Neural cell (in vitro differentiated cells): ENCODE measurements at regions not wholly inside any gene's neighbourhood (a gene's known extent, or its start where the extent isn't known, plus 50 kb on each side); places are given as distances from the start of the nearest gene placed in this dataset.

Source experiments
- H2AFZ ChIP-seq: fragments of 200-600, 300-800 bp; sonication (generic), shearing (Covaris generic); 2 replicates; pipeline ENCODE4 v1.6.0; 2014; ENCODE audit warnings: low read depth, mild to moderate bottlenecking, antibody characterized with exemption, low read length, moderate library complexity
- H3F3A ChIP-seq: fragments of 200-600 bp; shearing (Covaris generic); 2 replicates; pipeline ENCODE4 v1.6.1; 2016; ENCODE audit warnings: mild to moderate bottlenecking, moderate library complexity, mixed read lengths, antibody characterized with exemption, low read length; ENCODE audit not compliant: insufficient read depth, poor library complexity, severe bottlenecking
- H3K27ac ChIP-seq: fragments of 200-600, 300-800 bp; sonication (generic), shearing (Covaris generic); 2 replicates; pipeline ENCODE4 v1.5.1; 2014; ENCODE audit warnings: mild to moderate bottlenecking, low read length, moderate library complexity
- H3K27me3 ChIP-seq: fragments of 300-800, 200-600 bp; sonication (generic), shearing (Covaris generic); 2 replicates; pipeline ENCODE4 v1.6.0; 2014; ENCODE audit warnings: mild to moderate bottlenecking, low read depth, low read length, moderate library complexity; ENCODE audit not compliant: insufficient read depth
- H3K36me3 ChIP-seq: fragments of 300-800, 200-600 bp; sonication (generic), shearing (Covaris generic); 2 replicates; pipeline ENCODE4 v1.5.1; 2014; ENCODE audit warnings: mild to moderate bottlenecking, antibody characterized with exemption, low read length, moderate library complexity; ENCODE audit not compliant: insufficient read depth
- H3K4me2 ChIP-seq: fragments of 300-800, 200-600 bp; sonication (generic), shearing (Covaris generic); 2 replicates; pipeline ENCODE4 v1.6.0; 2014; ENCODE audit warnings: mild to moderate bottlenecking, low read length
- H3K4me3 ChIP-seq: fragments of 300-800, 200-600 bp; sonication (generic), shearing (Covaris generic); 2 replicates; pipeline ENCODE4 v1.5.1; 2014; ENCODE audit warnings: mild to moderate bottlenecking, low read length, moderate library complexity
- H3K79me2 ChIP-seq: fragments of 200-600 bp; shearing (Covaris generic); replicated peaks from 2 replicates; pipeline ENCODE4 v1.6.0; 2014; ENCODE audit warnings: mild to moderate bottlenecking, low read length, moderate library complexity; ENCODE audit not compliant: insufficient read depth
- H3K9ac ChIP-seq: fragments of 300-800, 200-600 bp; sonication (generic), shearing (Covaris generic); 2 replicates; pipeline ENCODE4 v1.6.1; 2016; ENCODE audit warnings: mild to moderate bottlenecking, low read length, mixed read lengths
- H3K9me2 ChIP-seq: fragments of 200-600 bp; shearing (Covaris generic); 2 replicates; pipeline ENCODE4 v1.6.1; 2016; ENCODE audit warnings: mild to moderate bottlenecking, low read length, mixed read lengths; ENCODE audit not compliant: insufficient read depth
- H3K9me3 ChIP-seq: fragments of 200-600, 300-800 bp; sonication (generic), shearing (Covaris generic); 2 replicates; pipeline ENCODE4 v1.6.1; 2016; ENCODE audit warnings: mild to moderate bottlenecking, mixed run types, low read length, moderate library complexity, mixed read lengths
- H4K20me1 ChIP-seq: fragments of 200-600 bp; shearing (Covaris generic); 2 replicates; pipeline ENCODE4 v1.6.1; 2016; ENCODE audit warnings: mild to moderate bottlenecking, mixed run types; ENCODE audit not compliant: insufficient read depth
- EP300 ChIP-seq: fragments of 450-650 bp; conservative IDR thresholded peaks from 2 replicates; pipeline ENCODE4 v1.6.1; 2014; ENCODE audit warnings: antibody characterized with exemption, mild to moderate bottlenecking, moderate library complexity; ENCODE audit not compliant: poor library complexity, severe bottlenecking
- EZH2 ChIP-seq: fragments of 200-600, 300-800 bp; shearing (Covaris generic), sonication (generic); IDR thresholded peaks from 2 replicates; pipeline ENCODE4 v1.6.1; 2014; ENCODE audit warnings: antibody characterized with exemption, low read length, borderline replicate concordance, mild to moderate bottlenecking; ENCODE audit not compliant: insufficient read depth, poor library complexity, severe bottlenecking
- MXI1 ChIP-seq: fragments of 450-650 bp; conservative IDR thresholded peaks from 2 replicates; pipeline ENCODE4 v1.6.1; 2014; ENCODE audit warnings: antibody characterized with exemption, mild to moderate bottlenecking; ENCODE audit not compliant: poor library complexity, severe bottlenecking
- POLR2AphosphoS5 ChIP-seq: IDR thresholded peaks from 2 replicates; pipeline ENCODE4 v1.6.1; 2012
- RAD21 ChIP-seq: fragments of 450-650 bp; conservative IDR thresholded peaks from 2 replicates; pipeline ENCODE4 v1.6.1; 2014; ENCODE audit warnings: antibody characterized with exemption, mild to moderate bottlenecking, moderate library complexity
- SMC3 ChIP-seq: fragments of 450-650 bp; conservative IDR thresholded peaks from 2 replicates; pipeline ENCODE4 v1.6.1; 2014; ENCODE audit warnings: antibody characterized with exemption, mild to moderate bottlenecking, moderate library complexity; ENCODE audit not compliant: poor library complexity
- TAF1 ChIP-seq: IDR thresholded peaks from 2 replicates; pipeline ENCODE4 v1.6.1; 2012; ENCODE audit warnings: low read depth
- TF ChIP-seq, protein P1 (sequence below): IDR thresholded peaks from 2 replicates; pipeline ENCODE4 v1.6.1; 2012; ENCODE audit warnings: borderline replicate concordance
- TF ChIP-seq, protein P2 (sequence below): fragments of 450-650 bp; IDR thresholded peaks from 2 replicates; pipeline ENCODE4 v1.5.1; 2014; ENCODE audit warnings: antibody characterized with exemption, mild to moderate bottlenecking, moderate library complexity; ENCODE audit not compliant: poor library complexity, severe bottlenecking

DNA sequence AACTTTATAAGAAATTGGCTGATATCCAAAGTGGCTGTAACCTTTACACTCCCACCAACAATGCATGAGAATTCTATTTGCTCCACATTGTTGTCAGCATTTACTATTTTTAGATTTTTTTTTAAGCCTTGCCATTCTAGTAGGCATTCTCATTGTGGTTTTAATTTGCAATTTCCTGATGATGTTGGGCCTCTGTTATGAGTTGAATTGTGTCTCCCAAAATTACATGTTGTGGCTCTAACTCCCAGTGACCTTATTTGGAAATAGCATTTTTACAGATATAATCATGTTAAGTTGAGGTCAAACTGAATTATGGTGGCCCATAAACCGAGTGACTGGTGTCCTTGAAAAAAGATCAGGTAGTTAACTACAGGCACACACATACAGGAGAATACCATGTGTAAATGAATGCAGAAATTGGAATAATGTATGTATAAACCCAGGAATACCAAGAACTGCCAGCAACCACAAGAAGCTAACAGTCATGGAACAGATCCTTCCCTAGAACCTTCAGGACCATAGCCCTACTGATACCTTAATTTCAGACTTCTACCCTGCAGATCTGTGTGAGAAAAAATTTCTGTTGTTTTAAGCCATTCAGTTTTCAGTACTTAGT is 348.8 kb upstream of the DAB1 start:
- H3K4me2 ChIP-seq = no peak overlapping the region
- no peaks in the 10 kb centered on the region for H3F3A ChIP-seq
- no peak overlapping the region for H3K4me3 ChIP-seq
- H3K9me3 ChIP-seq = no peaks in the 10 kb centered on the region
- no peak overlapping the region for H3K9ac ChIP-seq
- no peaks in the 10 kb centered on the region for H3K79me2 ChIP-seq
- H3K36me3 ChIP-seq = no peaks in the 10 kb centered on the region
- no peak overlapping the region for H2AFZ ChIP-seq
- TF ChIP-seq, protein P1, sequence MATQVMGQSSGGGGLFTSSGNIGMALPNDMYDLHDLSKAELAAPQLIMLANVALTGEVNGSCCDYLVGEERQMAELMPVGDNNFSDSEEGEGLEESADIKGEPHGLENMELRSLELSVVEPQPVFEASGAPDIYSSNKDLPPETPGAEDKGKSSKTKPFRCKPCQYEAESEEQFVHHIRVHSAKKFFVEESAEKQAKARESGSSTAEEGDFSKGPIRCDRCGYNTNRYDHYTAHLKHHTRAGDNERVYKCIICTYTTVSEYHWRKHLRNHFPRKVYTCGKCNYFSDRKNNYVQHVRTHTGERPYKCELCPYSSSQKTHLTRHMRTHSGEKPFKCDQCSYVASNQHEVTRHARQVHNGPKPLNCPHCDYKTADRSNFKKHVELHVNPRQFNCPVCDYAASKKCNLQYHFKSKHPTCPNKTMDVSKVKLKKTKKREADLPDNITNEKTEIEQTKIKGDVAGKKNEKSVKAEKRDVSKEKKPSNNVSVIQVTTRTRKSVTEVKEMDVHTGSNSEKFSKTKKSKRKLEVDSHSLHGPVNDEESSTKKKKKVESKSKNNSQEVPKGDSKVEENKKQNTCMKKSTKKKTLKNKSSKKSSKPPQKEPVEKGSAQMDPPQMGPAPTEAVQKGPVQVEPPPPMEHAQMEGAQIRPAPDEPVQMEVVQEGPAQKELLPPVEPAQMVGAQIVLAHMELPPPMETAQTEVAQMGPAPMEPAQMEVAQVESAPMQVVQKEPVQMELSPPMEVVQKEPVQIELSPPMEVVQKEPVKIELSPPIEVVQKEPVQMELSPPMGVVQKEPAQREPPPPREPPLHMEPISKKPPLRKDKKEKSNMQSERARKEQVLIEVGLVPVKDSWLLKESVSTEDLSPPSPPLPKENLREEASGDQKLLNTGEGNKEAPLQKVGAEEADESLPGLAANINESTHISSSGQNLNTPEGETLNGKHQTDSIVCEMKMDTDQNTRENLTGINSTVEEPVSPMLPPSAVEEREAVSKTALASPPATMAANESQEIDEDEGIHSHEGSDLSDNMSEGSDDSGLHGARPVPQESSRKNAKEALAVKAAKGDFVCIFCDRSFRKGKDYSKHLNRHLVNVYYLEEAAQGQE = no peak
- TF ChIP-seq, protein P2, sequence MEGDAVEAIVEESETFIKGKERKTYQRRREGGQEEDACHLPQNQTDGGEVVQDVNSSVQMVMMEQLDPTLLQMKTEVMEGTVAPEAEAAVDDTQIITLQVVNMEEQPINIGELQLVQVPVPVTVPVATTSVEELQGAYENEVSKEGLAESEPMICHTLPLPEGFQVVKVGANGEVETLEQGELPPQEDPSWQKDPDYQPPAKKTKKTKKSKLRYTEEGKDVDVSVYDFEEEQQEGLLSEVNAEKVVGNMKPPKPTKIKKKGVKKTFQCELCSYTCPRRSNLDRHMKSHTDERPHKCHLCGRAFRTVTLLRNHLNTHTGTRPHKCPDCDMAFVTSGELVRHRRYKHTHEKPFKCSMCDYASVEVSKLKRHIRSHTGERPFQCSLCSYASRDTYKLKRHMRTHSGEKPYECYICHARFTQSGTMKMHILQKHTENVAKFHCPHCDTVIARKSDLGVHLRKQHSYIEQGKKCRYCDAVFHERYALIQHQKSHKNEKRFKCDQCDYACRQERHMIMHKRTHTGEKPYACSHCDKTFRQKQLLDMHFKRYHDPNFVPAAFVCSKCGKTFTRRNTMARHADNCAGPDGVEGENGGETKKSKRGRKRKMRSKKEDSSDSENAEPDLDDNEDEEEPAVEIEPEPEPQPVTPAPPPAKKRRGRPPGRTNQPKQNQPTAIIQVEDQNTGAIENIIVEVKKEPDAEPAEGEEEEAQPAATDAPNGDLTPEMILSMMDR = no peak
- no peak for TF ChIP-seq TAF1
- TF ChIP-seq POLR2AphosphoS5 = no peak
- TF ChIP-seq RAD21 = no peak
- no peak for TF ChIP-seq EZH2
- no peak for TF ChIP-seq MXI1
- TF ChIP-seq SMC3 = no peak
- TF ChIP-seq EP300 = no peak
- H3K27me3 ChIP-seq = no peaks in the 10 kb centered on the region
- H3K27ac ChIP-seq = no peak overlapping the region
- H4K20me1 ChIP-seq = no peaks in the 10 kb centered on the region
- no peaks in the 10 kb centered on the region for H3K9me2 ChIP-seq

DNA sequence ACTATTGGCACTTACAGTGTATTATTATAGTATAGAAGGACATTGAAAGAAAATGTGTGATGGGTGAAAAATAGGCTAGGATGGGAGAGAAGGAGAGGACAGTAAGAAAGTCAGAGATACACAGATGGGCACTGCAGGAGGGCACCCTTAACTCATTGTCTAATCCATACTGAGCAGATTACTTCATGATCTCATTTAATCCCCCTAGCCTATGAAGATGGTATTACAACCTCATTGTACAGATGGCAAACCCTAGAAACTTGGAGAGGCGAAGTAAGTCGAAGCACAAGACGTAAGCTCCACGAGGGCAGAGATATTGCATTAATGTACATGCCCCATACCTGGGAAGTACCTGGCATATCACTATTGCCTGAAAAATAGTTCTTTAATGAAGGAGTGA is 346.9 kb upstream of the DAB1 start:
- no peaks in the 10 kb centered on the region for H3F3A ChIP-seq
- H3K79me2 ChIP-seq = no peaks in the 10 kb centered on the region
- no peaks in the 10 kb centered on the region for H3K36me3 ChIP-seq
- H2AFZ ChIP-seq = no peak overlapping the region
- H3K4me3 ChIP-seq = no peak overlapping the region
- no peak overlapping the region for H3K27ac ChIP-seq
- H4K20me1 ChIP-seq = no peaks in the 10 kb centered on the region
- TF ChIP-seq RAD21 = no peak
- no peaks in the 10 kb centered on the region for H3K9me2 ChIP-seq
- H3K27me3 ChIP-seq = no peaks in the 10 kb centered on the region
- no peaks in the 10 kb centered on the region for H3K9me3 ChIP-seq
- H3K9ac ChIP-seq = no peak overlapping the region
- H3K4me2 ChIP-seq = no peak overlapping the region

DNA sequence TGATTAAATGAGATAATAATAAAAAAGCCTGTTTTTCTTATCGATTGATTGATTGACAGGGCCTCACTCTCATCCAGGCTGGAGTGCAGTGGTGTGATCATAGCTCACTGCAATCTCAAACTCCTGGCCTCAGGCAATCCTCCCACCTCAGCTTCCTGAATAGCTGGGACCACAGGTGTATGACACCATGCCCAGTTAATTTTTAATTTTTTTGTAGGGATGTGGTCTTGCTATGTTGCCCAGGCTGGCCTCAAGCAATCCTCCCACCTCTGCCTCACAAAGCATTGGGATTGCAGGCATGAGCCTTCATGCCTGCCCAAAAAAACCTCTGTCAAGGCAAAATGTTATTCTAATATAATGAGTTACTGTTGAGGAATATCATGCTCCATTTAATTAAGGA is 346.4 kb upstream of the DAB1 start:
- Histone ChIP-seq H3K4me2 (no peak overlapping the region), H3K36me3 (no peaks in the 10 kb centered on the region), H3K9me2 (no peaks in the 10 kb centered on the region), H2AFZ (no peak overlapping the region), H3F3A (no peaks in the 10 kb centered on the region), H3K27ac (no peak overlapping the region), H3K27me3 (no peaks in the 10 kb centered on the region), H3K4me3 (no peak overlapping the region), H4K20me1 (no peaks in the 10 kb centered on the region), H3K9ac (no peak overlapping the region), H3K79me2 (no peaks in the 10 kb centered on the region), H3K9me3 (no peaks in the 10 kb centered on the region)
- TF ChIP-seq MXI1 = no peak
- no peak for TF ChIP-seq POLR2AphosphoS5
- no peak for TF ChIP-seq EP300
- TF ChIP-seq EZH2 = no peak
- no peak for TF ChIP-seq RAD21
- TF ChIP-seq, protein P2 = no peak
